ENCODE measurements at regions not wholly inside any gene's neighbourhood (a gene's known extent, or its start where the extent isn't known, plus 50 kb on each side); places are given as distances from the start of the nearest gene placed in this dataset.

- TF ChIP-seq POLR2AphosphoS5 (IDR thresholded peaks at IDR 0.05) (no peak), POLR2A (IDR thresholded peaks at IDR 0.05) (no peak), CTCF (IDR thresholded peaks at IDR 0.05) (no peak), EP300 (IDR thresholded peaks at IDR 0.05) (no peak)
Observed at GRCh38 chr5:124114911-124115310, 602.9 kb downstream of the CSNK1G3 start.

All from stomach (tissue), 4 donors.